ENCODE measurements at regions not wholly inside any gene's neighbourhood (a gene's known extent, or its start where the extent isn't known, plus 50 kb on each side); places are given as distances from the start of the nearest gene placed in this dataset.
"Not testable (repeated sequence)": the region's sequence is repeated elsewhere in the genome, so short reads cannot be mapped to it uniquely, and the experiment has no call there.

- WGBS (ENCODE audit: insufficient coverage, low coverage, low lambda C conversion rate, missing lambda C conversion rate) = 42% methylated on average over 3 of the region's 3 CpGs
- no peaks in the 10 kb centered on the region for H3K4me1 ChIP-seq
- H3K27me3 ChIP-seq = no peaks in the 10 kb centered on the region
- no peak for DNase-seq
- no peaks in the 10 kb centered on the region for H3K9me3 ChIP-seq
- no peak overlapping the region for H3K27ac ChIP-seq
- H3K36me3 ChIP-seq = no peaks in the 10 kb centered on the region
- no peak overlapping the region for H3K4me3 ChIP-seq
- ATAC-seq = no peak
- TF ChIP-seq, protein P1, sequence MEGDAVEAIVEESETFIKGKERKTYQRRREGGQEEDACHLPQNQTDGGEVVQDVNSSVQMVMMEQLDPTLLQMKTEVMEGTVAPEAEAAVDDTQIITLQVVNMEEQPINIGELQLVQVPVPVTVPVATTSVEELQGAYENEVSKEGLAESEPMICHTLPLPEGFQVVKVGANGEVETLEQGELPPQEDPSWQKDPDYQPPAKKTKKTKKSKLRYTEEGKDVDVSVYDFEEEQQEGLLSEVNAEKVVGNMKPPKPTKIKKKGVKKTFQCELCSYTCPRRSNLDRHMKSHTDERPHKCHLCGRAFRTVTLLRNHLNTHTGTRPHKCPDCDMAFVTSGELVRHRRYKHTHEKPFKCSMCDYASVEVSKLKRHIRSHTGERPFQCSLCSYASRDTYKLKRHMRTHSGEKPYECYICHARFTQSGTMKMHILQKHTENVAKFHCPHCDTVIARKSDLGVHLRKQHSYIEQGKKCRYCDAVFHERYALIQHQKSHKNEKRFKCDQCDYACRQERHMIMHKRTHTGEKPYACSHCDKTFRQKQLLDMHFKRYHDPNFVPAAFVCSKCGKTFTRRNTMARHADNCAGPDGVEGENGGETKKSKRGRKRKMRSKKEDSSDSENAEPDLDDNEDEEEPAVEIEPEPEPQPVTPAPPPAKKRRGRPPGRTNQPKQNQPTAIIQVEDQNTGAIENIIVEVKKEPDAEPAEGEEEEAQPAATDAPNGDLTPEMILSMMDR (IDR thresholded peaks at IDR 0.05) = no peak
- no peak for TF ChIP-seq POLR2A (IDR thresholded peaks at IDR 0.05)
- intact Hi-C loops (cut with DNase I) = no loop called here
These were observed 96.6 kb upstream of the G2E3 start for GRCh38 chr14:30462358-30462757.

- 83% methylated on average over 1 of the region's 1 CpG for WGBS (ENCODE audit: insufficient coverage, low coverage, low lambda C conversion rate, missing lambda C conversion rate)
- Histone ChIP-seq H3K9me3 (no peaks in the 10 kb centered on the region), H3K36me3 (no peaks in the 10 kb centered on the region), H3K27ac (no peak overlapping the region), H3K4me3 (no peak overlapping the region), H3K4me1 (no peaks in the 10 kb centered on the region), H3K27me3 (no peaks in the 10 kb centered on the region)
- TF ChIP-seq POLR2A (IDR thresholded peaks at IDR 0.05) = no peak
- TF ChIP-seq, protein P1 (IDR thresholded peaks at IDR 0.05) = no peak
- intact Hi-C loops (cut with DNase I) = no loop called here
- ATAC-seq (no peak), DNase-seq (no peak)
These were observed 94.5 kb upstream of the G2E3 start for GRCh38 chr14:30464481-30464880.

- no peak for TF ChIP-seq POLR2A (IDR thresholded peaks at IDR 0.05)
- TF ChIP-seq, protein P1 (IDR thresholded peaks at IDR 0.05) = no peak
- H3K9me3 ChIP-seq = no peaks in the 10 kb centered on the region
- WGBS (ENCODE audit: insufficient coverage, low coverage, low lambda C conversion rate, missing lambda C conversion rate) = 74% methylated on average over 4 of the region's 4 CpGs
- DNase-seq (no peak), ATAC-seq (no peak)
- no peak overlapping the region for H3K27ac ChIP-seq
- no peaks in the 10 kb centered on the region for H3K36me3 ChIP-seq
- no peaks in the 10 kb centered on the region for H3K4me1 ChIP-seq
- H3K27me3 ChIP-seq = no peaks in the 10 kb centered on the region
- intact Hi-C loops (cut with DNase I) = no loop called here
- H3K4me3 ChIP-seq = no peak overlapping the region
These were observed 90.6 kb upstream of the G2E3 start for GRCh38 chr14:30468354-30468753.

DNA sequence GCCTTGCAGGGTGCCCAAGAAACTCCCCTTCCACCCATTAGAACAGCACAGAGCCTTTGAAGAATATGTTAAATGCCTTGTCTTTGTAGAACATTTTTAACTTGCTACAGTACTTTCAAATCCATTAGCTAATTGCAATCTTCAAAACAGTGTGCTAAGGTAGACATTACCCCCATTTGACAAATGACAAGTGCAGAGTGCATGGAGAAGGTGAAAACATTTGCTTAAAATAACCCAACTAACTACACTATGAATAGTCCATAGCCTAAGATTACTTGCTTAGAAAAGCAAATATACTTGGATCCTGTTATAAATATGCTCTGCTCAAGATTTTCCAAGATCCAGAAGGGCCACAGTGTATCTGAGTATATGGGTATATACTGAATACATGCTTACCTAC is 87.0 kb upstream of the G2E3 start:
- no peak overlapping the region for H3K4me3 ChIP-seq
- H3K4me1 ChIP-seq = no peaks in the 10 kb centered on the region
- intact Hi-C loops (cut with DNase I) = no loop called here
- H3K36me3 ChIP-seq = no peaks in the 10 kb centered on the region
- no peak overlapping the region for H3K27ac ChIP-seq
- no peaks in the 10 kb centered on the region for H3K27me3 ChIP-seq
- ATAC-seq (no peak), DNase-seq (no peak)
- H3K9me3 ChIP-seq = no peaks in the 10 kb centered on the region
- TF ChIP-seq POLR2A (IDR thresholded peaks at IDR 0.05) = no peak
- TF ChIP-seq, protein P1 (IDR thresholded peaks at IDR 0.05) = no peak

GRCh38 chr14:30473846-30474696 is 84.9 kb upstream of the G2E3 start:
- WGBS (ENCODE audit: insufficient coverage, low coverage, low lambda C conversion rate, missing lambda C conversion rate) = 81% methylated on average over 8 of the region's 36 CpGs
- H3K9me3 ChIP-seq; H3K4me3 ChIP-seq; H3K4me1 ChIP-seq; intact Hi-C loops (cut with DNase I); ATAC-seq; DNase-seq; H3K36me3 ChIP-seq; H3K27ac ChIP-seq; H3K27me3 ChIP-seq: not testable (repeated sequence)
